HG03378 (cell line): ENCODE measurements at regions not wholly inside any gene's neighbourhood (a gene's known extent, or its start where the extent isn't known, plus 50 kb on each side); places are given as distances from the start of the nearest gene placed in this dataset.

Experiments
- ATAC-seq: cut with Tn5 transposase; IDR thresholded peaks from one replicate; pipeline ENCODE4 v1.9.1; 2021; ENCODE audit warnings: mild to moderate bottlenecking, moderate library complexity; ENCODE audit not compliant: unreplicated experiment

- no peak for ATAC-seq
Observed at GRCh38 chr10:129104266-129105045, 362.6 kb upstream of the MGMT start.

GRCh38 chr10:129105266-129105665, 361.8 kb upstream of the MGMT start:
- no peak for ATAC-seq

GRCh38 chr10:129106314-129106713, 360.7 kb upstream of the MGMT start:
- ATAC-seq: no peak

- ATAC-seq: no peak
Observed at GRCh38 chr10:129107525-129107924, 359.5 kb upstream of the MGMT start.

- ATAC-seq: no peak
Observed at GRCh38 chr10:129108378-129108777, 358.7 kb upstream of the MGMT start.

- ATAC-seq: no peak
Observed at GRCh38 chr10:129108994-129109393, 358.0 kb upstream of the MGMT start.

- no peak for ATAC-seq
Observed at GRCh38 chr10:129110780-129111179, 356.3 kb upstream of the MGMT start.

- no peak for ATAC-seq
Observed at GRCh38 chr10:129111922-129112321, 355.1 kb upstream of the MGMT start.

- no peak for ATAC-seq
Observed at GRCh38 chr10:129114588-129114987, 352.5 kb upstream of the MGMT start.

GRCh38 chr10:129116371-129116770, 350.7 kb upstream of the MGMT start:
- ATAC-seq: no peak

- ATAC-seq: no peak
Observed at GRCh38 chr10:129120441-129120840, 346.6 kb upstream of the MGMT start.

GRCh38 chr10:129122846-129123245, 344.2 kb upstream of the MGMT start:
- no peak for ATAC-seq

GRCh38 chr10:129123428-129123827, 343.6 kb upstream of the MGMT start:
- ATAC-seq: no peak

GRCh38 chr10:129126982-129127381, 340.1 kb upstream of the MGMT start:
- no peak for ATAC-seq

GRCh38 chr10:129131457-129132132, 335.4 kb upstream of the MGMT start:
- no peak for ATAC-seq

GRCh38 chr10:129133856-129134255, 333.2 kb upstream of the MGMT start:
- ATAC-seq: no peak

- ATAC-seq: no peak
Observed at GRCh38 chr10:129134371-129134770, 332.7 kb upstream of the MGMT start.

GRCh38 chr10:129135624-129136023, 331.4 kb upstream of the MGMT start:
- ATAC-seq: no peak

- no peak for ATAC-seq
Observed at GRCh38 chr10:129136074-129136473, 331.0 kb upstream of the MGMT start.

GRCh38 chr10:129136951-129137350, 330.1 kb upstream of the MGMT start:
- ATAC-seq: no peak

GRCh38 chr10:129140921-129141885, 325.8 kb upstream of the MGMT start:
- ATAC-seq: no peak
